Activated CD8-positive, alpha-beta memory T cell treated with anti-CD3 and anti-CD28 coated beads for 48 hours (primary cell): ENCODE measurements at regions not wholly inside any gene's neighbourhood (a gene's known extent, or its start where the extent isn't known, plus 50 kb on each side); places are given as distances from the start of the nearest gene placed in this dataset.
"Not testable (repeated sequence)": the region's sequence is repeated elsewhere in the genome, so short reads cannot be mapped to it uniquely, and the experiment has no call there.

Experiments used
- DNase-seq, 3 experiments: peaks; one replicate each; pipeline ENCODE4 v3.0.0-alpha.2; 2020; ENCODE audit warnings: low read depth in 2 of 3, low spot score in 2 of 3

- DNase-seq = no peak
Measured at GRCh38 chr17:56000411-56000810, 152.9 kb upstream of the ANKFN1 start.

- DNase-seq = not testable (repeated sequence)
Measured at GRCh38 chr17:56002656-56003055, 150.6 kb upstream of the ANKFN1 start.

GRCh38 chr17:56009795-56010651 is 143.3 kb upstream of the ANKFN1 start:
- no peak for DNase-seq

- DNase-seq = no peak
Measured at GRCh38 chr17:56011406-56012131, 141.7 kb upstream of the ANKFN1 start.

- DNase-seq = no peak
Measured at GRCh38 chr17:56018211-56018610, 135.1 kb upstream of the ANKFN1 start.

GRCh38 chr17:56020369-56020768 is 132.9 kb upstream of the ANKFN1 start:
- no peak for DNase-seq

GRCh38 chr17:56021681-56022190 is 131.5 kb upstream of the ANKFN1 start:
- DNase-seq = no peak

- no peak for DNase-seq
Measured at GRCh38 chr17:56023851-56024250, 129.4 kb upstream of the ANKFN1 start.

- DNase-seq = no peak
Measured at GRCh38 chr17:56026915-56027314, 126.4 kb upstream of the ANKFN1 start.

GRCh38 chr17:56028837-56029236 is 124.4 kb upstream of the ANKFN1 start:
- DNase-seq = no peak

- no peak for DNase-seq
Measured at GRCh38 chr17:56030009-56030624, 123.2 kb upstream of the ANKFN1 start.

GRCh38 chr17:56031636-56032035 is 121.6 kb upstream of the ANKFN1 start:
- no peak for DNase-seq

- no peak for DNase-seq
Measured at GRCh38 chr17:56034197-56034635, 119.1 kb upstream of the ANKFN1 start.

GRCh38 chr17:56038131-56038530 is 115.1 kb upstream of the ANKFN1 start:
- no peak for DNase-seq

GRCh38 chr17:56045872-56046271 is 107.4 kb upstream of the ANKFN1 start:
- no peak for DNase-seq

GRCh38 chr17:56047331-56047730 is 105.9 kb upstream of the ANKFN1 start:
- no peak for DNase-seq

- DNase-seq = no peak
Measured at GRCh38 chr17:56057869-56058268, 95.4 kb upstream of the ANKFN1 start.

GRCh38 chr17:56064506-56064905 is 88.8 kb upstream of the ANKFN1 start:
- no peak for DNase-seq

- DNase-seq = no peak
Measured at GRCh38 chr17:56074361-56074890, 78.8 kb upstream of the ANKFN1 start.

GRCh38 chr17:56076980-56077379 is 76.3 kb upstream of the ANKFN1 start:
- DNase-seq = no peak

GRCh38 chr17:56083475-56083874 is 69.8 kb upstream of the ANKFN1 start:
- no peak for DNase-seq
